ENCODE measurements at regions not wholly inside any gene's neighbourhood (a gene's known extent, or its start where the extent isn't known, plus 50 kb on each side); places are given as distances from the start of the nearest gene placed in this dataset.

- TF ChIP-seq CTCF (IDR thresholded peaks at IDR 0.05), result no peak
- TF ChIP-seq POLR2A (IDR thresholded peaks at IDR 0.05), result no peak
Measured at GRCh38 chr13:79612604-79613003, 131.6 kb downstream of the NDFIP2 start.
